ENCODE measurements at regions not wholly inside any gene's neighbourhood (a gene's known extent, or its start where the extent isn't known, plus 50 kb on each side); places are given as distances from the start of the nearest gene placed in this dataset.
A peak's percentile ranks its signal among the peaks of the same experiment; 100 is the strongest.
"Not testable (repeated sequence)": the region's sequence is repeated elsewhere in the genome, so short reads cannot be mapped to it uniquely, and the experiment has no call there.

DNA sequence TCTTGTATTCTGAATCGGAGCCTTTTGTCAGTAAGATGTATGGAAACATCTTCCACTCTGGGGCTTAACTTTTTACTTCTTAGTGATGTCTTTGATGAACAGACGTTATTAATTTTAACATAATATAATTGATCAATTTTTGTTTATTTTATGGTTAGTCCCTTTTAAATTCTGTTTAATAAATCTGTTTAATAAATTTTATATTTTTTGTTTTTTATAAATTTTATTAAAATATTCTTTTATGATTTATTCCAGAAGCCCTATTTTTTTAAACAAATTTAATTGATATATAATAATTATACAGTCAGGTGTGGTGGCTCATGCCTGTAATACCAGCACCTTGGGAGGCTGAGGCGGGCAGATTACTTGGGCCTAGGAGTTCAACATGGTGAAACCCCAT, 235.1 kb downstream of the AEBP2 start:
- TF ChIP-seq, protein P1, sequence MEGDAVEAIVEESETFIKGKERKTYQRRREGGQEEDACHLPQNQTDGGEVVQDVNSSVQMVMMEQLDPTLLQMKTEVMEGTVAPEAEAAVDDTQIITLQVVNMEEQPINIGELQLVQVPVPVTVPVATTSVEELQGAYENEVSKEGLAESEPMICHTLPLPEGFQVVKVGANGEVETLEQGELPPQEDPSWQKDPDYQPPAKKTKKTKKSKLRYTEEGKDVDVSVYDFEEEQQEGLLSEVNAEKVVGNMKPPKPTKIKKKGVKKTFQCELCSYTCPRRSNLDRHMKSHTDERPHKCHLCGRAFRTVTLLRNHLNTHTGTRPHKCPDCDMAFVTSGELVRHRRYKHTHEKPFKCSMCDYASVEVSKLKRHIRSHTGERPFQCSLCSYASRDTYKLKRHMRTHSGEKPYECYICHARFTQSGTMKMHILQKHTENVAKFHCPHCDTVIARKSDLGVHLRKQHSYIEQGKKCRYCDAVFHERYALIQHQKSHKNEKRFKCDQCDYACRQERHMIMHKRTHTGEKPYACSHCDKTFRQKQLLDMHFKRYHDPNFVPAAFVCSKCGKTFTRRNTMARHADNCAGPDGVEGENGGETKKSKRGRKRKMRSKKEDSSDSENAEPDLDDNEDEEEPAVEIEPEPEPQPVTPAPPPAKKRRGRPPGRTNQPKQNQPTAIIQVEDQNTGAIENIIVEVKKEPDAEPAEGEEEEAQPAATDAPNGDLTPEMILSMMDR (IDR thresholded peaks at IDR 0.05; ENCODE audit: low read depth, low read length, missing control alignments) = no peak
- H3K4me3 ChIP-seq (replicated peaks; ENCODE audit: low read depth, low read length) = no peak overlapping the region
- no peak for DNase-seq (ENCODE audit: extremely low read depth, low read depth)

DNA sequence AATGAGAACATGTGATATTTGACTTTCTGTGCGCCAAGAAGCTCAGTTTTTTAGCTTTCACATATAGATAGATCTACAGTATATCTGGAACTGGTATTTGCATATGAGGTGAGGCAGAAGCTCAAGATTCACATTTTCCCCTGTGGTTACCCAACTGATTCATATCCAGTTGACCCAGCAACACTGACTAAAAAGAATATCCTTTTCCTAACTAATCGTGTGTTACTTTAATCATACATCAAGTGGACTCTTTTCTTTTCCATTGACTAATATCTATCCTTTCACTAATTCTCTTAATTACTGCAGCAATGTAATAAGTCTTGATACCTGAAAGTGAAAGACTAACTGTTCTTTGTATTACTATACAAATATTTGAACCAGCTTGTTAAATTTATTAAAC, 236.1 kb downstream of the AEBP2 start:
- no peak overlapping the region for H3K4me3 ChIP-seq (replicated peaks; ENCODE audit: low read depth, low read length)
- no peak for DNase-seq (ENCODE audit: extremely low read depth, low read depth)
- TF ChIP-seq, protein P1 (IDR thresholded peaks at IDR 0.05; ENCODE audit: low read depth, low read length, missing control alignments) = no peak

DNA sequence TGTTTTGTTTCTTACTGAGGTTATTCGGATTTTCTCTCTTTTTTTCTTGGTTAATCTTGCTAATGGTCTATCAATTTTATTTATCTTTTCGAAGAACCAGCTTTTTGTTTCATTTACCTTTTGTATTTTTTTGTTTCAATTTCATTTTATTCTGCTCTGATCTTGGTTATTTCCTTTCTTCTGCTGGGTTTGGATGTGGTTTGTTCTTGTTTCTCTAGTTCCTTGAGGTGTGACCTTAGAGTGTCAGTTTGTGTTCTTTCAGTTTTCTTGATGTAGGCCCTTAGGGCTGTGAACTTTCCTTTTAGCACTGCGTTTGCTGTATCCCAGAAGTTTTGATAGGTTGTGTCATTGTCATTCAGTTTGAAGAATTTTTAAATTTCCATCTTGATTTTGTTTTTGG, 239.2 kb downstream of the AEBP2 start:
- not testable (repeated sequence) for H3K4me3 ChIP-seq (replicated peaks; ENCODE audit: low read depth, low read length); DNase-seq (ENCODE audit: extremely low read depth, low read depth)

DNA sequence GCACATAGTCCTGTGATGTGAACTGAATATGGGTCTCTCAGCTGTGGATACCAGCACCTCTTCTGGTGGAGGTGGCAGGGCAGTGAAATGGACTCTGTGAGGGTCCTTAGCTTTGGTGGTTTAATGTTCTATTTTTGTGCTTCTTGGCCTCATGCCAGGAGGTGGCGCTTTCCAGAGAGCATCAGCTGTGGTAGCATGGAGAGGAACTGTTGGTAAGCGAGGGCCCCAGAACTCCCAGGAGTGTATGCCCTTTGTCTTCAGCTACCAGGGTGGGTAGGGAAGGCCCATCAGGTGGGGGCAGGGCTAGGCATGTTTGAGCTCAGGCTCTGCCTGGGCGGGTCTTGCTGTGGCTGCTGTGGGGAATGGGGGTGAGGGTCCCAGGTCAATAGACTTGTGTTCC, 241.7 kb downstream of the AEBP2 start:
- TF ChIP-seq, protein P1 (IDR thresholded peaks at IDR 0.05; ENCODE audit: low read depth, low read length, missing control alignments) = no peak
- no peak overlapping the region for H3K4me3 ChIP-seq (replicated peaks; ENCODE audit: low read depth, low read length)
- DNase-seq (ENCODE audit: extremely low read depth, low read depth) = no peak

DNA sequence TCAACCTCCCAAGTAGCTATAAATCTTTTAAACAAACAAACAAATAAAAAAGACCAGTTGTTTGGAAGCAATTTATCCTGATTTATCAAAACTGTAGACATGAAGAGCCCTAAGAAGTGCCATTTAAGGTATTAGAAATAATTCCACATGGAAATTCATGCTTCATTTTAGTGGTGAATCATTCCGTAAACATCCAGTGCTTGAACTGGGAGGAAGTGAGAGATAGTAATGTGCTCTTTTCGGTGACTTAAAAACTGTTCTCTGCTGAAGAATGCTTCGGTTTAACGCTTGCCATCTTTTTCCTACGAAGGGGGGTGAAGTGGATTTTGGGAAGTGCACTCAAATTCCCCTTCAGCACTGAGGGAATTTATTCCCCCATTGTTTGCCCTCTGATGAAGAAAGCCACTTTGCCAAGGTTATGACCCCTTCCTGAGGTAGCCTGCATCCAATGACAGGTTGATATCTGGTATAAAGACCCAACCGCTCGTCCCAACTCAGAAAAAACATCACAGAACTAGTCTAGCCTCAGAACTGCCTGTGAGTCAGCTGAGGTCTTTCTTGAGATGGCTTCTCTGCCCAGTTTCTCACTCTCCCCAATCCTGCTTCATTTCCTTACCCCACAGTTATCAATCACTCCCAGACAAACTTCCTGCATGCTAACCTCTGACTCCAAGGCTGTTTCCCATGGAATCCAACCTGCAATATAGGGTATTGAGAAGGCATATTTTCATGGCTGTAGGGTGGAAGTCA, 244.1 kb downstream of the AEBP2 start:
- peak; percentile 50 for DNase-seq (ENCODE audit: extremely low read depth, low read depth)
- TF ChIP-seq, protein P1 (IDR thresholded peaks at IDR 0.05; ENCODE audit: low read depth, low read length, missing control alignments) = no peak
- H3K4me3 ChIP-seq (replicated peaks; ENCODE audit: low read depth, low read length) = no peak overlapping the region

DNA sequence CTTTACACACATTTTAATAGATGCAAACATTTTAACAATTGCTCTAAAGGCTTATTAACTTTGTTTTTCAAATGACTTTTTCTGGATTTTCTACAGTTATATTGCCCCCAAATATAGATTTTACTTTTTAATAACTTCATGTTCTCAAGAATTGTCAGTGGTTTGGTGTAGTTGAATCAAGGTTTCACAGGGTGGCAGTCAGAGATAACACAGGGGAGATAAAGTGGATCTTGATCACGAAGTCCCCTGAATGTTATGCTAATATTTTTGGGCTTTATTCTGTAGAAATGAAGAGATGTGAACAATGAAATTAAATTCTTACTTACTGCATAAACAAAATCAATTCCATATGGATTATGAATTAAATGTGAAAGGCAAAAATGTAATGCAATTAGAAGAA, 248.1 kb downstream of the AEBP2 start:
- TF ChIP-seq, protein P1 (IDR thresholded peaks at IDR 0.05; ENCODE audit: low read depth, low read length, missing control alignments) = no peak
- no peak overlapping the region for H3K4me3 ChIP-seq (replicated peaks; ENCODE audit: low read depth, low read length)
- no peak for DNase-seq (ENCODE audit: extremely low read depth, low read depth)

DNA sequence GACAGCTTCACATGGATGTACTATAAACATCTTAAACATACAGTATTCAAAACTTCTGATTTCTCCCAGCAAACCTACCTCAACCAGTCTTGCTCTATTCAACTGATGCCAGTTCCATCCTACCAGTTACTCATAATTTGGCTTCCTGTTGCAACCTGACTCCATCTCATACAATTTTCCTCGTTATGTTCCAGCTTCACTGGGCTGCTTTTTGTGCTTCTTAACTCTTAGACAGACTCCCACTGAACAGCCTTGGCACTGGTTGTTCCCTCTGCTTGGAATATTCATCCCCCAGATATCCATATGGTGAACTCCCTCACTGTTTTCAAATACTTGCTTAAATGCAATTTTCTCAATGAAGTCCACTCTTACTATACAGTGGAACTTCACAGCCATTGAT, 249.2 kb downstream of the AEBP2 start:
- H3K4me3 ChIP-seq (replicated peaks; ENCODE audit: low read depth, low read length) = no peak overlapping the region
- DNase-seq (ENCODE audit: extremely low read depth, low read depth) = no peak
- TF ChIP-seq, protein P1 (IDR thresholded peaks at IDR 0.05; ENCODE audit: low read depth, low read length, missing control alignments) = no peak

Measured in HFF-Myc (cell line).